PC-3 (cell line): ENCODE measurements at regions not wholly inside any gene's neighbourhood (a gene's known extent, or its start where the extent isn't known, plus 50 kb on each side); places are given as distances from the start of the nearest gene placed in this dataset.

Source experiments
- ATAC-seq: fragments of 200-7000 bp; cut with Tn5 transposase; 2 replicates; pipeline ENCODE4 v1.9.1; 2020; ENCODE audit warnings: mild to moderate bottlenecking, moderate library complexity
- BruUV-seq: library from RNA; stranded (reverse); fragments of 400-500 nt; replicated peaks from 2 replicates; lab custom pipeline; 2021; lab: Mats Ljungman, UMichigan
- CTCF ChIA-PET: fragments of 300-600 bp; sonication (Branson Sonifier 250); formaldehyde crosslinking; loops from one replicate; lab custom pipeline; 2022; ENCODE audit warnings: antibody characterized with exemption; lab: Charles Lee
- POLR2A ChIA-PET: fragments of 300-600 bp; sonication (Branson Sonifier 250); formaldehyde crosslinking; loops from one replicate; lab custom pipeline; 2022; ENCODE audit warnings: antibody characterized with exemption; ENCODE audit not compliant: unreplicated experiment; lab: Charles Lee
- DNase-seq: peaks from one replicate; pipeline ENCODE4 v3.0.0-alpha.2; 2015
- H2AFZ ChIP-seq: fragments of 300-600 bp; sonication (generic); 2 replicates; pipeline ENCODE4 v1.6.0; 2016; ENCODE audit warnings: antibody characterized with exemption, low read length
- H3F3A ChIP-seq: fragments of 300-600 bp; sonication (generic); one replicate; pipeline ENCODE4 v1.6.0; 2017; ENCODE audit warnings: antibody characterized with exemption, low read length, control low read depth, mild to moderate bottlenecking; ENCODE audit not compliant: unreplicated experiment
- H3K27ac ChIP-seq: fragments of 300-600 bp; sonication (generic); 2 replicates; pipeline ENCODE4 v1.5.1; 2016; ENCODE audit warnings: mild to moderate bottlenecking, low read length
- H3K27me3 ChIP-seq: fragments of 300-600 bp; sonication (generic); 2 replicates; pipeline ENCODE4 v1.6.1; 2016; ENCODE audit warnings: low read length, mixed read lengths
- H3K36me3 ChIP-seq: fragments of 300-600 bp; sonication (generic); 2 replicates; pipeline ENCODE4 v1.6.1; 2016; ENCODE audit warnings: low read depth, mixed run types, low read length, mixed read lengths
- H3K4me1 ChIP-seq: fragments of 300-600 bp; sonication (generic); 2 replicates; pipeline ENCODE4 v1.5.1; 2016; ENCODE audit warnings: low read length; ENCODE audit not compliant: insufficient read depth
- H3K4me2 ChIP-seq: fragments of 300-600 bp; sonication (generic); 2 replicates; pipeline ENCODE4 v1.6.0; 2016; ENCODE audit warnings: low read length
- H3K4me3 ChIP-seq: fragments of 300-600 bp; sonication (generic); 2 replicates; pipeline ENCODE4 v1.5.1; 2016; ENCODE audit warnings: mild to moderate bottlenecking, low read length, mixed read lengths
- H3K79me2 ChIP-seq: fragments of 300-600 bp; sonication (generic); 2 replicates; pipeline ENCODE4 v1.6.1; 2017; ENCODE audit warnings: low read length, mixed read lengths
- H3K9ac ChIP-seq: fragments of 300-600 bp; sonication (generic); 2 replicates; pipeline ENCODE4 v1.6.0; 2016; ENCODE audit warnings: mild to moderate bottlenecking, low read length
- H3K9me2 ChIP-seq: fragments of 300-600 bp; sonication (generic); replicated peaks from 2 replicates; pipeline ENCODE4 v1.6.1; 2016; ENCODE audit warnings: mixed run types, low read length, mixed read lengths
- H3K9me3 ChIP-seq: fragments of 300-600 bp; sonication (generic); 2 replicates; pipeline ENCODE4 v1.6.1; 2016; ENCODE audit warnings: low read length, mixed read lengths
- H4K20me1 ChIP-seq: fragments of 300-600 bp; sonication (generic); 2 replicates; pipeline ENCODE4 v1.6.1; 2016; ENCODE audit warnings: low read length, mixed read lengths
- CTCF ChIP-seq: fragments of 300-600 bp; sonication (generic); conservative IDR thresholded peaks from 2 replicates; pipeline ENCODE4 v1.5.1; 2017; ENCODE audit warnings: antibody characterized with exemption, low read depth, mild to moderate bottlenecking, low read length
- EZH2 ChIP-seq: fragments of 300-600 bp; sonication (generic); IDR thresholded peaks from one replicate; pipeline ENCODE4 v1.6.1; 2017; ENCODE audit warnings: antibody characterized with exemption, mild to moderate bottlenecking, low read length; ENCODE audit not compliant: unreplicated experiment
- EZH2phosphoT487 ChIP-seq: fragments of 300-600 bp; sonication (generic); IDR thresholded peaks from 2 replicates; pipeline ENCODE4 v1.6.1; 2018; ENCODE audit warnings: mild to moderate bottlenecking, antibody characterized with exemption, low read length, borderline replicate concordance
- intact Hi-C: fragments of 100-400 bp; cut with micrococcal nuclease; formaldehyde crosslinking; loops from 2 replicates; pipeline ENCODE4 v1.9.0; 2023

GRCh38 chr20:19918965-19919329 is 98.2 kb upstream of the NAA20 start:
- no TSS peak for BruUV-seq
- H3K9me2 ChIP-seq: no peaks in the 10 kb centered on the region
- TF ChIP-seq CTCF (no peak), EZH2phosphoT487 (no peak), EZH2 (no peak)
- H3K79me2 ChIP-seq: peaks cover 6% of the 10 kb centered on the region; the same call in 1 of the 2 replicates
- H3F3A ChIP-seq: no peaks in the 10 kb centered on the region
- no peaks in the 10 kb centered on the region for H4K20me1 ChIP-seq
- H3K9me3 ChIP-seq: no peaks in the 10 kb centered on the region
- ATAC-seq: no peak
- no peak overlapping the region for H3K4me2 ChIP-seq
- H3K27me3 ChIP-seq: no peaks in the 10 kb centered on the region
- no peak for DNase-seq
- no peak overlapping the region for H3K9ac ChIP-seq
- CTCF ChIA-PET: no interaction called here
- no peaks in the 10 kb centered on the region for H3K36me3 ChIP-seq
- H2AFZ ChIP-seq: no peak overlapping the region
- H3K4me3 ChIP-seq: no peak overlapping the region
- H3K4me1 ChIP-seq: peaks cover 17% of the 10 kb centered on the region
- POLR2A ChIA-PET: no interaction called here
- H3K27ac ChIP-seq: no peak overlapping the region
- intact Hi-C loops: no loop called here

- CTCF ChIA-PET: no interaction called here
- intact Hi-C loops: no loop called here
- no TSS peak for BruUV-seq
Measured at GRCh38 chr20:19920381-19921138, 96.6 kb upstream of the NAA20 start.

More at GRCh38 chr20:19920381-19921138, 96.6 kb upstream of the NAA20 start:
- H3K27ac ChIP-seq: no peak overlapping the region
- no peaks in the 10 kb centered on the region for H3K9me2 ChIP-seq
- H3K4me1 ChIP-seq: 0 out of 2 replicates have a peak, but pooled peaks cover 2% of the 10 kb centered on the region
- POLR2A ChIA-PET: no interaction called here
- DNase-seq (no peak), ATAC-seq (no peak)
- no peak for TF ChIP-seq CTCF
- H2AFZ ChIP-seq: no peak overlapping the region
- H3K9me3 ChIP-seq: no peaks in the 10 kb centered on the region
- H3F3A ChIP-seq: no peaks in the 10 kb centered on the region
- no peaks in the 10 kb centered on the region for H3K79me2 ChIP-seq
- no peaks in the 10 kb centered on the region for H3K36me3 ChIP-seq
- H4K20me1 ChIP-seq: no peaks in the 10 kb centered on the region
- no peak overlapping the region for H3K9ac ChIP-seq
- no peak overlapping the region for H3K4me3 ChIP-seq
- H3K4me2 ChIP-seq: no peak overlapping the region
- H3K27me3 ChIP-seq: no peaks in the 10 kb centered on the region
